ENCODE measurements at regions not wholly inside any gene's neighbourhood (a gene's known extent, or its start where the extent isn't known, plus 50 kb on each side); places are given as distances from the start of the nearest gene placed in this dataset.

- H3K9me3 ChIP-seq (ENCODE audit: control insufficient read depth, low read depth, low read length) = no peaks in the 10 kb centered on the region
- no peak overlapping the region for H3K4me3 ChIP-seq (ENCODE audit: control insufficient read depth in 2 of 3, extremely low read depth in 1 of 3, insufficient read depth in 2 of 3, low read depth in 1 of 3, low read length in 3 of 3)
- H3K4me2 ChIP-seq (ENCODE audit: control insufficient read depth, extremely low read depth, insufficient read depth, low read depth, low read length) = no peak overlapping the region
- H2AFZ ChIP-seq (ENCODE audit: control insufficient read depth, low read length) = no peak overlapping the region
- no peak overlapping the region for H3K27ac ChIP-seq (ENCODE audit: control insufficient read depth, insufficient read depth, low read length)
- no peak for DNase-seq (ENCODE audit: low read depth, low spot score)
- TF ChIP-seq EZH2 (IDR thresholded peaks at IDR 0.05; ENCODE audit: low read length) (no peak), CTCF (optimal IDR thresholded peaks at IDR 0.05 in 1 of 3, IDR thresholded peaks at IDR 0.05 in 1 of 3, conservative IDR thresholded peaks at IDR 0.05 in 1 of 3; ENCODE audit: extremely low read depth in 1 of 3, insufficient read depth in 2 of 3, low read length in 3 of 3) (no peak)
- H3K9me1 ChIP-seq (ENCODE audit: control insufficient read depth, extremely low read depth, insufficient read depth, low read length) = no peaks in the 10 kb centered on the region
- no peak for FAIRE-seq
- no peak overlapping the region for H3K9ac ChIP-seq (ENCODE audit: control insufficient read depth, extremely low read depth, insufficient read depth, low read length)
- H3K36me3 ChIP-seq (ENCODE audit: control insufficient read depth in 2 of 2, extremely low read depth in 1 of 2, insufficient read depth in 2 of 2, low read length in 2 of 2) = no peaks in the 10 kb centered on the region
- no peaks in the 10 kb centered on the region for H3K4me1 ChIP-seq (ENCODE audit: control insufficient read depth, extremely low read depth, insufficient read depth, low read length)
- dilution Hi-C loops (cut with MboI; ENCODE audit: extremely low pct_ligation_motif_present, low sequenced_read_pairs) = no loop called here
- H4K20me1 ChIP-seq (ENCODE audit: control insufficient read depth, extremely low read depth, insufficient read depth, low read length) = no peaks in the 10 kb centered on the region
- no peaks in the 10 kb centered on the region for H3K79me2 ChIP-seq (ENCODE audit: control insufficient read depth, insufficient read depth, low read length)
- no peaks in the 10 kb centered on the region for H3K27me3 ChIP-seq (ENCODE audit: control insufficient read depth, extremely low read depth, insufficient read depth, low read length)
Measured at GRCh38 chr2:137817058-137817457, 147.2 kb upstream of the HNMT start.

- dilution Hi-C loops (cut with MboI; ENCODE audit: extremely low pct_ligation_motif_present, low sequenced_read_pairs) = no loop called here
- H3K27me3 ChIP-seq (ENCODE audit: control insufficient read depth, extremely low read depth, insufficient read depth, low read length) = no peaks in the 10 kb centered on the region
- H3K4me1 ChIP-seq (ENCODE audit: control insufficient read depth, extremely low read depth, insufficient read depth, low read length) = no peaks in the 10 kb centered on the region
- no peak overlapping the region for H3K4me2 ChIP-seq (ENCODE audit: control insufficient read depth, extremely low read depth, insufficient read depth, low read depth, low read length)
- TF ChIP-seq EZH2 (IDR thresholded peaks at IDR 0.05; ENCODE audit: low read length) = no peak
- no peak for TF ChIP-seq CTCF (optimal IDR thresholded peaks at IDR 0.05 in 1 of 3, IDR thresholded peaks at IDR 0.05 in 1 of 3, conservative IDR thresholded peaks at IDR 0.05 in 1 of 3; ENCODE audit: extremely low read depth in 1 of 3, insufficient read depth in 2 of 3, low read length in 3 of 3)
- no peaks in the 10 kb centered on the region for H4K20me1 ChIP-seq (ENCODE audit: control insufficient read depth, extremely low read depth, insufficient read depth, low read length)
- H3K9ac ChIP-seq (ENCODE audit: control insufficient read depth, extremely low read depth, insufficient read depth, low read length) = no peak overlapping the region
- no peaks in the 10 kb centered on the region for H3K9me3 ChIP-seq (ENCODE audit: control insufficient read depth, low read depth, low read length)
- DNase-seq (ENCODE audit: low read depth, low spot score) (no peak), FAIRE-seq (no peak)
- no peaks in the 10 kb centered on the region for H3K79me2 ChIP-seq (ENCODE audit: control insufficient read depth, insufficient read depth, low read length)
- H3K4me3 ChIP-seq (ENCODE audit: control insufficient read depth in 2 of 3, extremely low read depth in 1 of 3, insufficient read depth in 2 of 3, low read depth in 1 of 3, low read length in 3 of 3) = no peak overlapping the region
- H3K27ac ChIP-seq (ENCODE audit: control insufficient read depth, insufficient read depth, low read length) = no peak overlapping the region
- H2AFZ ChIP-seq (ENCODE audit: control insufficient read depth, low read length) = no peak overlapping the region
- H3K9me1 ChIP-seq (ENCODE audit: control insufficient read depth, extremely low read depth, insufficient read depth, low read length) = no peaks in the 10 kb centered on the region
- no peaks in the 10 kb centered on the region for H3K36me3 ChIP-seq (ENCODE audit: control insufficient read depth in 2 of 2, extremely low read depth in 1 of 2, insufficient read depth in 2 of 2, low read length in 2 of 2)
Measured at GRCh38 chr2:137823196-137823595, 141.1 kb upstream of the HNMT start.

All from keratinocyte (primary cell).